HG03521 (cell line): ENCODE measurements at regions not wholly inside any gene's neighbourhood (a gene's known extent, or its start where the extent isn't known, plus 50 kb on each side); places are given as distances from the start of the nearest gene placed in this dataset.

Source experiments
- ATAC-seq: cut with Tn5 transposase; IDR thresholded peaks from one replicate; pipeline ENCODE4 v1.9.1; 2021; ENCODE audit warnings: mild to moderate bottlenecking, moderate library complexity; ENCODE audit not compliant: unreplicated experiment

GRCh38 chr2:8049851-8050571 lies 631.8 kb upstream of the ID2 start:
- ATAC-seq: peak; percentile 96

DNA sequence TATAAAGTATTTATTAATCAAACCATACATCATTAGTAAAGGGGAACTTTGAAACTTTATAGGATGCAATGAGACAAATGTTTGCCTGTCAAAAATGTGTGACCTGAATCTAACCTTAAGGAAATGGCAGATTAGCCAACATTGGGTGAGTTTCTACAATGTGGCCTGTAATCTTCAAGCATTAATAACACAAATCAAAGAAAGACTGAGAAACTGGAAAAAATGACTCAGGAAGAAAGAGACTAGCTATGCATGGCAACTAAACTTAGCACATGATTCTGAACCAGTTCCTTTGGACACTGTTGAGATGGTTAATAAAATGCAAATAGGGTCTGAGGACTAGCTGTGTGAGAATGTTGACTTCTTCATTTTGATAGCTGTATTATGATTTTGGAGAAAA lies 628.6 kb upstream of the ID2 start:
- ATAC-seq: no peak

GRCh38 chr2:8054070-8054469 lies 627.8 kb upstream of the ID2 start:
- ATAC-seq: no peak

GRCh38 chr2:8058652-8059051 lies 623.2 kb upstream of the ID2 start:
- peak; percentile 43 for ATAC-seq

- ATAC-seq: no peak
Measured at GRCh38 chr2:8059255-8059654, 622.6 kb upstream of the ID2 start.

DNA sequence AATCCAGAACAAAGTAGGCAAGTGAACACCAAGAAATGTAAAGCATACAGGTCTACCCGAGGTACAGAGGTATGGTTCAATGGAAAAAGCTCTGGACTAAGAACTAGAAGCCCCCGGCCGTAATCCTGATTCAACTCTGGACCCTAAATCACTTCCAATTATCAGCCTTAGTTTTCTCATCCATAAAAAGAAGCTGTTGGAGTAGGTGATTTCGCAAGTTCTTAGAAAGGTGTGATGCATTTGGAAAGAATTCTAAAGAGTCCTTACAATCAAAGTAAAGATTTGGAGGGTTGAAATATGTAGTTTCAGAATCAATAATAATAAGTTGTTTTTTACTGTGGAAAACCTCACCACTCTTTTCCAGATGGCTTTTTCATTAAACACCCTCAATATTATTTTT lies 622.1 kb upstream of the ID2 start:
- ATAC-seq: no peak

- ATAC-seq: no peak
Measured at GRCh38 chr2:8061219-8061618, 620.6 kb upstream of the ID2 start.

DNA sequence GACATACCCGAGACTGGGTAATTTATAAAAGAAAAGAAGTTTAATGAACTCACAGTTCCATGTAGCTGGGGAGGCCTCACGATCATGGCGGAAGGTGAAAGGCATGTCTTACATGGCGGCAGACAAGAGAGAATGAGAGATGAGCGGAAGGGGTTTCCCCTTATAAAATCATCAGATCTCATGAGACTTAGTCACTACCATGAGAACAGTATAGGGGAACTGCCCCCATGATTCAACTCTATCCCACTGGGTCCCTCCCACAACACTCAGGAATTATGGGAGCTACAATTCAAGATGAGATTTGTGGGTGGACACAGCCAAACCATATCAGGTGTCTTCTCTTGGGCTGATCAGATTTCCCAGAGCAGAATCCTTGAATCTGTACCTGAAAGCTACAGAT lies 617.3 kb upstream of the ID2 start:
- no peak for ATAC-seq

DNA sequence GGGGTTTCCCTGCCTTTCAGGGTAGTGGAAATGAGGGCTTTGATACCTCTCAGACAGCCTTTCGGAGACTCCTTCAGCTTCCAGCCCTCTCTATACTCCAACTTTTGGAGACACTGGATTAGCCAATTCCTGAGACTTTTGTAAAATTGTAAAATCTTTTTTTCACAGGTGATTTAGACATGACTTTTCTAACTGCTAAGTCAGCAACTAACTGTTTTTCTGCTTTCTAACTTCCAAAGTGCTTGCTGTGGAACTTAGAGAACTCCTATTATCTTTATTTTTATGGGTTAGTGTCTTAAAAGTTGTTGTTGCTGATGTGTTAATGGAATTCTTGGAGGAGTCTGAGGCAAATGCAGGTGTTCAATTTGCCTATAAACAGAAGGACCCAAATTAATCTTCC lies 616.7 kb upstream of the ID2 start:
- no peak for ATAC-seq

DNA sequence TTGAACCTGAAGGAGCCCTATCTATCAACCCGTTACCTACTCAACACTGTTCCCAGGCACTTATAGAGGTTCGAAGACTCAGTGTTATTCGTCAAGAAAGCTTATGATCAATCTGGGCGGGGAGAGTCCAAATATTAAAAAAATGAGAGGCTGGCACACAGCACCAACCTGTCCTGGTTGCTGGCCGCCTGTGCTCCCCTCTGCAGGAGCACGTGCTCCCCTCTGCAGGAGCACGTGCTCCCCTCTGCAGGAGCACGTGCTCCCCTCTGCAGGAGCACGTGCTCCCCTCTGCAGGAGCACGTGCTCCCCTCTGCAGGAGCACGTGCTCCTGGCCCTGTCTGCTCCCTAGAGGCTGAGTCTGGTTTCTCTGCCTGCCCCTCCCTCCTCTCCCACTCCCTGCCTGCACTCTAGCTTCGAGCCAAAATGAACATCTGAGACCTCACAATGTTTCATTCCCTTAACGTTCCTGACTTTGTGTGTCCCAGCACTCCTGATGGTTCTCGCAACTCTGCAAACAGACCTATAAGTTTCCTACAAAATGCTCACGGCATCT lies 614.0 kb upstream of the ID2 start:
- no peak for ATAC-seq

DNA sequence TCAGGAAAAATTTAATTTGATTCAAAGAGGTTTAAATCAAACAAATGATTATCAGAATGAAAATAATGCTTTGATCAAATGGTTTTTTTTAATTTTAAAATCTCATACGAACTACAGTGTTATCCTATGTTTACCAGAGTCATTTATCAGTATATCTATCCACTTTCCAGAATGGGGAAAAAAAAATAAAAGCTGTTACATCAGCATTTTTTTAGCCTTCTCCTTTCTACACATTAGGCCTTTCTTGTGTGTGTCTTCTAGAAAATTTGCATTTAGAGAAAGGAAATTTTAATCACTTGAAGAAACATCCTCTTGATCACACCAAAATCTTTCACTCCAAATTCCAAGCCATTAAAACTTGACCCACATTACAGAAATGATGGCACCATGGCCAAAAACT lies 608.9 kb upstream of the ID2 start:
- no peak for ATAC-seq

DNA sequence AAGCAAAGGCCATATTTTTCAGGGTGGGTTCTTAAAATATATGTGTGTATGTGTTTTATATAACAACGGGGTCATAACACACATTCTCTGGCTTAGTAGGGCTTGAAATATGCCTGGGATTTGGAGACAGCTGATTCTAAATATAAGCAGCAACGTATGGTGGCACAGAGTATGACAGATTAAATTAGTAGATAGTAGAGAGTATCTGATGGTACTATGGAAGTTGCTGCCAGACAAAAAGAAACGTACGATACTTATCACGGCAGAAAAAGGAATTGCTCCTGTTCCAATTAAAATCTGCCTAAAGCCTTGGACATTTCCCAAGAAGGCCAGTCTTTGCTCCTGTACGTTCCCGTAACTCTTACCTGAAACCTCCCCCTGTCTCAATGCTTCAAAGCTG lies 607.9 kb upstream of the ID2 start:
- ATAC-seq: no peak

- ATAC-seq: no peak
Measured at GRCh38 chr2:8076448-8077342, 605.2 kb upstream of the ID2 start.

DNA sequence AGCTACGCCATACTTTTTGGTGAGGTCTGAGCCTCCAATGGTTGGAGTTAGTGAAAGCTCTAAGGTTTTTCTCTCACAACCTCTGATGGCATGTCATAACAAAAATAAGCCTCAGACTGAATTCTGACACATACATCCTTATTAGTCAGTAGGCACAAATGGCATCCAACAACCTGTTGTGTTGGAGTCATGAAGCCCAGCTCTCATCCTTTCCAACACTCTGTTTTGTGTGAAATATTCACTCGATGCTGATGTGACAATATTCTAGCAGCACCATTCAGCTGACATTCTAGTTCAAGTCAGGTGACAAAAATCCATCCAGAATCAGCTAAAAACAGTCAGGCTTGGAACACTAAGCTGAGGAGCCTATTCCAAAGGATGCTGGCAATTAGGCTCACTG lies 603.2 kb upstream of the ID2 start:
- no peak for ATAC-seq

DNA sequence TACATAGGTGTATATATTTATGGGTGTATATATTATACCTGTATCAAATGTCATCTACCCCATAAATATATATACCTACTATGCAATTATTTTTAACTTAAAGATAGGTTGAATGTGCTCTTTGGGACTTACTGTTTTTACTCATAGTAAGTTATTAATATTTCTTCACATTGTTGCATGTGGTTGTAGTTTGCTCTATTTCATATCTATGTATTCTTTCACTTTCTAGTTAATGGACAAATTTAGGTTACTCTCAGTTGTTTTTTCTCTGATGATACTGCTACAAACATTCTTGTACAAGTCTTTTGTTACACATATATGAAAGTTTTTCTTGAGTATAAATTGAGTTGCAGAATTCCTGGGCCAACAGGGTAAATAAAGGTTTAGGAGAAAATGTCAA lies 601.8 kb upstream of the ID2 start:
- peak; percentile 45 for ATAC-seq

GRCh38 chr2:8081130-8081529 lies 600.7 kb upstream of the ID2 start:
- no peak for ATAC-seq

- ATAC-seq: no peak
Measured at GRCh38 chr2:8082840-8083239, 599.0 kb upstream of the ID2 start.

DNA sequence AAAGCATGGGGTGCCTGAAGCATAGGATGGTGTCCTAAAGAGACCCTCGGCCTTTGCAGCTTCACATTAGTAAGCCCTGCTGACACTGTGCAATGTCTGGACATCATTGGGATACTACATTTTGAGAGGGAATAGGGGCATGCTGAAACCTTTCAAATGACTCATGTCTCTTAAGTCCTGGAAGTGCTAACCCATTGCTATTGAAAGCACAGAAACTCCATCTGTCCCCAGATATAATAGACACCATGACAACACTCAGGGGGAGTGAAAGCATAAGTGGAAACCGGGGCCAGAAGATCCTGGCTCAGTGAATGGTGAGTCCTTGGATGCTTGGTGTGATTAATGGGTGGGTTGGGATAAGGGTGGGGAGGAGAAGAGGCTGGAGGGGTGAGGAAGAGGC lies 595.5 kb upstream of the ID2 start:
- ATAC-seq: no peak

GRCh38 chr2:8086796-8087479 lies 594.9 kb upstream of the ID2 start:
- ATAC-seq: no peak

DNA sequence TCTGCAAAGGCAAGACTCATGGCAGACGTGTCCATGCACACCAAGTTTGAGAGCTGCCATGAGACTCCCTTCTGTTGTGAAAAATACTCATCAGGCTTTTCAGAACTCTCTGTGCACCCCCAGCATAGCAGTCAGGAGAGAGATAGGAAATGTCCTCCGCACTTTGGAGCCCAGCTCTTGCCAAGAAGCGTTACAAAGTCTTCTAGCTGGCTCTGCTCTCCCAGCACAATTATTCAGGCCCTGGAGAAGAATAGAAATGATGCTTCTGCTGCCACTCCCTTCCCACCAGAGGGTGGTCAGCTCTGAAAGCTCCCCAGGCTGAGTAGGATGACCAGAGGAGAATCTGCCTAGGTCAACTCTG lies 594.4 kb upstream of the ID2 start:
- ATAC-seq: no peak

- ATAC-seq: no peak
Measured at GRCh38 chr2:8088810-8089209, 593.0 kb upstream of the ID2 start.

DNA sequence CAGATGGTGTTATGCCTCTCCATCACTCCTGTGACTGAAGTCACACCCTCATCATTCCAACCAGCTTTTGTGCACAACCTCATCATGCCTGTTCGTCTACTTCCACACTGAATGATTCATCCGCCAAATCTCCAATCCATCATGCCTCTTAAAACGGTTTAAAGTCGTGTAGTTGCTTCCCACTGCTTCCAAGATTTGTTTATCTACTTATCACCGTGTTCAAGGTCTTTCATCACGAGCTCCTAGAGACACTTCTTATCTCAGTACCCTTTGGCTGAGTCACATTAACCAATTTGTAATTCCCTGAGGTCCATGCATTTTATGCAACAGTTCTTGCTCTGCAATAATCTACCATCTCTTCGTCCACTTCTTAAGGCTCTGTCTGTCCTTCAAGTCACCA lies 592.3 kb upstream of the ID2 start:
- no peak for ATAC-seq
